ENCODE measurements at regions not wholly inside any gene's neighbourhood (a gene's known extent, or its start where the extent isn't known, plus 50 kb on each side); places are given as distances from the start of the nearest gene placed in this dataset.

DNA sequence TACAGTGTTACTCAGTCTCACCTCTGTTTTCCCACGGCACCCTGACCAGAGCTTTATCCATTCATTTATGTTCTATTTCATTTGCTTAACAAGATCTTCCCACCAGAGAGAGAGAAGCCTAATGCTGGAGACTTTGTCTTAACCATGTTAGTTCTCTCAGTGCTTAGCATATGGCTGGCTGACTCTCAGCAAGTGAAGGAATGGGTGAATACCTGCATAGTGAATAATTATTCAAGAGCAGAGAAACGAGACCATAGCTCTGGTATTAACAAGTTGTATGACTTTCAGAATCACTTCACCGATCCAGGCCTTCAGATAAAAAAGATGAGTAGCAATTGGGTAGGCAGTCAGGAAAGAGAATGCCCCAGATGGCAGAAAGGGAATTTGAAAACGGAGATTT is 686.3 kb downstream of the LIG4 start:
- no peak overlapping the region for H3K4me2 ChIP-seq (ENCODE audit: low read depth, low read length, poor library complexity, severe bottlenecking)
- TF ChIP-seq, protein P1, sequence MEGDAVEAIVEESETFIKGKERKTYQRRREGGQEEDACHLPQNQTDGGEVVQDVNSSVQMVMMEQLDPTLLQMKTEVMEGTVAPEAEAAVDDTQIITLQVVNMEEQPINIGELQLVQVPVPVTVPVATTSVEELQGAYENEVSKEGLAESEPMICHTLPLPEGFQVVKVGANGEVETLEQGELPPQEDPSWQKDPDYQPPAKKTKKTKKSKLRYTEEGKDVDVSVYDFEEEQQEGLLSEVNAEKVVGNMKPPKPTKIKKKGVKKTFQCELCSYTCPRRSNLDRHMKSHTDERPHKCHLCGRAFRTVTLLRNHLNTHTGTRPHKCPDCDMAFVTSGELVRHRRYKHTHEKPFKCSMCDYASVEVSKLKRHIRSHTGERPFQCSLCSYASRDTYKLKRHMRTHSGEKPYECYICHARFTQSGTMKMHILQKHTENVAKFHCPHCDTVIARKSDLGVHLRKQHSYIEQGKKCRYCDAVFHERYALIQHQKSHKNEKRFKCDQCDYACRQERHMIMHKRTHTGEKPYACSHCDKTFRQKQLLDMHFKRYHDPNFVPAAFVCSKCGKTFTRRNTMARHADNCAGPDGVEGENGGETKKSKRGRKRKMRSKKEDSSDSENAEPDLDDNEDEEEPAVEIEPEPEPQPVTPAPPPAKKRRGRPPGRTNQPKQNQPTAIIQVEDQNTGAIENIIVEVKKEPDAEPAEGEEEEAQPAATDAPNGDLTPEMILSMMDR (IDR thresholded peaks at IDR 0.05; ENCODE audit: insufficient read depth, low read length, poor library complexity, severe bottlenecking): no peak
- TF ChIP-seq EZH2phosphoT487 (conservative IDR thresholded peaks at IDR 0.05; ENCODE audit: low read length): no peak
- no peaks in the 10 kb centered on the region for H3K36me3 ChIP-seq (ENCODE audit: low read length)
- H3K27ac ChIP-seq (ENCODE audit: low read depth, low read length): no peak overlapping the region
- H2AFZ ChIP-seq (ENCODE audit: low read depth, low read length, severe bottlenecking): no peak overlapping the region
- H3K79me2 ChIP-seq (ENCODE audit: insufficient read depth, low read length): no peaks in the 10 kb centered on the region
- H4K20me1 ChIP-seq (ENCODE audit: low read depth, low read length): no peaks in the 10 kb centered on the region
- H3K9me3 ChIP-seq (ENCODE audit: insufficient read depth, low read length): no peaks in the 10 kb centered on the region
- H3K4me3 ChIP-seq (ENCODE audit: insufficient read depth, low read length, poor library complexity, severe bottlenecking): no peak overlapping the region
- no peaks in the 10 kb centered on the region for H3K27me3 ChIP-seq (ENCODE audit: low read length)
- H3K9ac ChIP-seq (ENCODE audit: low read length): no peak overlapping the region
- H3K9me2 ChIP-seq (replicated peaks; ENCODE audit: insufficient read depth, low read length): no peaks in the 10 kb centered on the region
- H3F3A ChIP-seq (ENCODE audit: insufficient read depth): no peaks in the 10 kb centered on the region

DNA sequence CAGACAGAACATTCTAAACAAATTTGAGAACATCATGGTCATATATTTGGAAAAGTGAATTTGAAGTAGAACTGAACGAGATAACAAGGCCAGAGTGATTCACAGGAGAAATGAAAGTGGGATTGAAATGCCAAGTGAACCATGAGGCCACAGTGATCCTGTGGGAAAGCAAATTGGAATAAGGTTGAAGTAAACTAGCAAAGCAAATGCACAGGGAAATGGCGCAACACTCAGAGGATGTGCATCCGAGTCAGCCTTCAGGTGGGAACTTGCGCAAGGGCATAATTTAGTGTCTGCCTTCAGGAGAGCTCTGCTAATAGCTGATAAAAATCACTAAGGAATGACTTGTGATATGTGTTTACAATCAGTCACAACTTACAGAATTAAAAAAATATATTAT is 696.6 kb downstream of the LIG4 start:
- no peak overlapping the region for H3K27ac ChIP-seq (ENCODE audit: low read depth, low read length)
- no peak overlapping the region for H3K4me2 ChIP-seq (ENCODE audit: low read depth, low read length, poor library complexity, severe bottlenecking)
- no peaks in the 10 kb centered on the region for H3F3A ChIP-seq (ENCODE audit: insufficient read depth)
- no peaks in the 10 kb centered on the region for H3K9me2 ChIP-seq (replicated peaks; ENCODE audit: insufficient read depth, low read length)
- H2AFZ ChIP-seq (ENCODE audit: low read depth, low read length, severe bottlenecking): no peak overlapping the region
- H3K79me2 ChIP-seq (ENCODE audit: insufficient read depth, low read length): no peaks in the 10 kb centered on the region
- H4K20me1 ChIP-seq (ENCODE audit: low read depth, low read length): no peaks in the 10 kb centered on the region
- H3K4me3 ChIP-seq (ENCODE audit: insufficient read depth, low read length, poor library complexity, severe bottlenecking): no peak overlapping the region
- TF ChIP-seq, protein P1 (IDR thresholded peaks at IDR 0.05; ENCODE audit: insufficient read depth, low read length, poor library complexity, severe bottlenecking): no peak
- TF ChIP-seq EZH2phosphoT487 (conservative IDR thresholded peaks at IDR 0.05; ENCODE audit: low read length): no peak
- H3K27me3 ChIP-seq (ENCODE audit: low read length): no peaks in the 10 kb centered on the region
- H3K9ac ChIP-seq (ENCODE audit: low read length): no peak overlapping the region
- no peaks in the 10 kb centered on the region for H3K9me3 ChIP-seq (ENCODE audit: insufficient read depth, low read length)
- H3K36me3 ChIP-seq (ENCODE audit: low read length): no peaks in the 10 kb centered on the region

DNA sequence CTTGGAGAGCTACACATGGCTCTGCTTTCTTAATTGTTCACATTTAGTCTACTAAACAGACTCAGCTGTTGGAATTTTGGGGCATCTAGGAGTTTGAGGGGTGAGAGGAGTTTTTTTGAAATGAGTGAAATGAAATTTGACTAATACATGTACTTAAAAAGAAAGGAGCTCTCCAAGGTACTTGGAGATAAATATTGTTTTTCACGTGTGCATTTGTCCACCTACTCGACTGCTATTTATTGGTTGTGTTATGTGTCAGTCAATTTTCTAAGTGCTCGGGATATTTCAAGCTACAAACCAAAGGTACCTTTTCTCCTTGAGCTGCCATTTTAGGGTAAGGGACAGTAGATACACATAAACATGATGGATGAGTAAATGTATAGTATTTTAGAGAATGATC is 697.0 kb downstream of the LIG4 start:
- no peaks in the 10 kb centered on the region for H4K20me1 ChIP-seq (ENCODE audit: low read depth, low read length)
- TF ChIP-seq EZH2phosphoT487 (conservative IDR thresholded peaks at IDR 0.05; ENCODE audit: low read length): no peak
- TF ChIP-seq, protein P1 (IDR thresholded peaks at IDR 0.05; ENCODE audit: insufficient read depth, low read length, poor library complexity, severe bottlenecking): no peak
- no peak overlapping the region for H3K4me2 ChIP-seq (ENCODE audit: low read depth, low read length, poor library complexity, severe bottlenecking)
- no peak overlapping the region for H2AFZ ChIP-seq (ENCODE audit: low read depth, low read length, severe bottlenecking)
- no peaks in the 10 kb centered on the region for H3K27me3 ChIP-seq (ENCODE audit: low read length)
- H3K9me2 ChIP-seq (replicated peaks; ENCODE audit: insufficient read depth, low read length): no peaks in the 10 kb centered on the region
- no peak overlapping the region for H3K4me3 ChIP-seq (ENCODE audit: insufficient read depth, low read length, poor library complexity, severe bottlenecking)
- no peaks in the 10 kb centered on the region for H3F3A ChIP-seq (ENCODE audit: insufficient read depth)
- H3K79me2 ChIP-seq (ENCODE audit: insufficient read depth, low read length): no peaks in the 10 kb centered on the region
- H3K9me3 ChIP-seq (ENCODE audit: insufficient read depth, low read length): no peaks in the 10 kb centered on the region
- no peak overlapping the region for H3K9ac ChIP-seq (ENCODE audit: low read length)
- no peaks in the 10 kb centered on the region for H3K36me3 ChIP-seq (ENCODE audit: low read length)
- H3K27ac ChIP-seq (ENCODE audit: low read depth, low read length): no peak overlapping the region

Data from SU-DHL-6 (cell line).